GM12878 (cell line): ENCODE measurements at regions not wholly inside any gene's neighbourhood (a gene's known extent, or its start where the extent isn't known, plus 50 kb on each side); places are given as distances from the start of the nearest gene placed in this dataset.
"Not testable (repeated sequence)": the region's sequence is repeated elsewhere in the genome, so short reads cannot be mapped to it uniquely, and the experiment has no call there.

ENCODE experiments used
- ATAC-seq: fragments of 200-7000 bp; cut with Tn5 transposase; 3 replicates; pipeline ENCODE4 v1.9.1; 2020; ENCODE audit warnings: mild to moderate bottlenecking, moderate library complexity
- BruUV-seq: library from RNA; stranded (reverse); fragments of 400-500 nt; replicated peaks from 2 replicates; lab custom pipeline; 2021; lab: Mats Ljungman, UMichigan
- CTCF ChIA-PET: fragments of 300-600 bp; sonication (Branson Sonifier 250); formaldehyde crosslinking; extraction: SDS; loops from one replicate; lab custom pipeline; 2021; ENCODE audit warnings: inconsistent platforms; lab: Yijun Ruan, JAX
- POLR2A ChIA-PET: fragments of 350-600 bp; formaldehyde crosslinking; extraction: SDS; loops from one replicate; lab custom pipeline; 2021; ENCODE audit warnings: inconsistent platforms; lab: Charles Lee
- RAD21 ChIA-PET: fragments of 300-600 bp; sonication (Branson Sonifier 250); formaldehyde crosslinking; loops from one replicate; lab custom pipeline; 2023; ENCODE audit warnings: antibody characterized with exemption; ENCODE audit not compliant: unreplicated experiment; lab: Charles Lee
- SMC1A ChIA-PET: fragments of 300-600 bp; sonication (Branson Sonifier 250); formaldehyde crosslinking; loops from one replicate; lab custom pipeline; 2023; ENCODE audit not compliant: unreplicated experiment, uncharacterized antibody; lab: Charles Lee
- DNase-seq: peaks from one replicate; pipeline ENCODE4 v3.0.0-alpha.2; 2011; ENCODE audit warnings: low read depth, low spot score
- FAIRE-seq: peaks from 3 replicates; lab custom pipeline; 2011; peaks lifted over from hg19 to GRCh38; lab: Jason Lieb, UNC
- H2AFZ ChIP-seq: 2 replicates; pipeline ENCODE4 v1.6.0; 2011; ENCODE audit warnings: low read depth, low read length, control low read depth; ENCODE audit not compliant: control insufficient read depth
- H3K27ac ChIP-seq: 2 replicates; pipeline ENCODE4 v1.5.1; 2011; ENCODE audit warnings: control low read depth; ENCODE audit not compliant: control insufficient read depth, insufficient read depth
- H3K27me3 ChIP-seq, 2 experiments: replicated peaks in 1 of 2; 2 replicates each; pipeline versions ENCODE4 v1.6.0 to v1.6.1; 2011; ENCODE audit warnings: low read length in 1 of 2; ENCODE audit not compliant: control insufficient read depth in 2 of 2, insufficient read depth in 2 of 2
- H3K36me3 ChIP-seq, 2 experiments: 2 replicates each; pipeline ENCODE4 v1.5.1; 2011; ENCODE audit warnings: low read length in 1 of 2; ENCODE audit not compliant: control insufficient read depth in 2 of 2, insufficient read depth in 2 of 2
- H3K4me1 ChIP-seq: 2 replicates; pipeline ENCODE4 v1.6.1; 2011; ENCODE audit warnings: mild to moderate bottlenecking, low read length, moderate library complexity, mixed read lengths; ENCODE audit not compliant: control insufficient read depth, insufficient read depth
- H3K4me2 ChIP-seq: 2 replicates; pipeline ENCODE4 v1.6.0; 2011; ENCODE audit warnings: control low read depth; ENCODE audit not compliant: control insufficient read depth, insufficient read depth
- H3K4me3 ChIP-seq: fragments of 200-600 bp; sonication (generic); 2 replicates; pipeline ENCODE4 v1.5.1; 2016
- H3K79me2 ChIP-seq: 2 replicates; pipeline ENCODE4 v1.6.0; 2011; ENCODE audit warnings: low read length; ENCODE audit not compliant: control insufficient read depth, insufficient read depth
- H3K9ac ChIP-seq: 2 replicates; pipeline ENCODE4 v1.8.0; 2011; ENCODE audit warnings: low read length, control low read depth, mixed read lengths; ENCODE audit not compliant: control insufficient read depth, insufficient read depth
- H3K9me3 ChIP-seq: replicated peaks from 3 replicates; pipeline ENCODE4 v1.5.1; 2011; ENCODE audit warnings: mild to moderate bottlenecking, low read length; ENCODE audit not compliant: control insufficient read depth, insufficient read depth
- H4K20me1 ChIP-seq: 2 replicates; pipeline ENCODE4 v1.6.0; 2011; ENCODE audit not compliant: control insufficient read depth, insufficient read depth
- NKRF ChIP-seq: fragments of 450-650 bp; conservative IDR thresholded peaks from 2 replicates; pipeline ENCODE4 v1.6.1; 2017; ENCODE audit warnings: mild to moderate bottlenecking, moderate library complexity
- WGBS: methylation state at CpG from one replicate; pipeline ENCODE4 v1.1.6; 2016; ENCODE audit warnings: low lambda C conversion rate; ENCODE audit not compliant: insufficient replicate concordance, insufficient coverage; ENCODE audit errors: missing lambda C conversion rate; 5-methylcytosine and 5-hydroxymethylcytosine counted together
- in situ Hi-C: fragments of 300-500 bp; cut with MboI; formaldehyde crosslinking; loops from 9 replicates; pipeline ENCODE4 v1.14.3; 2018; ENCODE audit warnings: mixed read lengths
- intact Hi-C: fragments of 100-400 bp; cut with micrococcal nuclease; formaldehyde crosslinking; loops from one replicate; pipeline ENCODE4 v1.14.2; 2022; ENCODE audit not compliant: unreplicated experiment
- TF ChIP-seq, protein P1 (sequence below): fragments of 450-650 bp; IDR thresholded peaks from 2 replicates; pipeline ENCODE4 v1.6.1; 2017; ENCODE audit warnings: mild to moderate bottlenecking, moderate library complexity

DNA sequence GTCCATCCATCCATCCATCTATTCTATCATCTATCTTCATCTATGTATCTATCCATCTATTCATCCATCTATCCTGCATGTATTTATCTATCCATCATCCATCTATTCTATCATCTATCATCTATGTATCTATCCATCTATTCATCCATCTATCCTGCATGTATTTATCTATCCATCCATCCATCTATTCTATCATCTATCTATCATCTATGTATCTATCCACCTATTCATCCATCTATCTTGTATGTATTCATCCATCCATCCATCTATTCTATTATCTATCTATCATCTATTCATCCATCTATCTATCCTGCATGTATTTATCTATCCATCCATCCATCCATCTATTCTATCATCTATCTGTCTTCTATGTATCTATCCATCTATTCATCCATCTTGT is 65.9 kb upstream of the PPP2R3B start (continued):
- TF ChIP-seq, protein P1, sequence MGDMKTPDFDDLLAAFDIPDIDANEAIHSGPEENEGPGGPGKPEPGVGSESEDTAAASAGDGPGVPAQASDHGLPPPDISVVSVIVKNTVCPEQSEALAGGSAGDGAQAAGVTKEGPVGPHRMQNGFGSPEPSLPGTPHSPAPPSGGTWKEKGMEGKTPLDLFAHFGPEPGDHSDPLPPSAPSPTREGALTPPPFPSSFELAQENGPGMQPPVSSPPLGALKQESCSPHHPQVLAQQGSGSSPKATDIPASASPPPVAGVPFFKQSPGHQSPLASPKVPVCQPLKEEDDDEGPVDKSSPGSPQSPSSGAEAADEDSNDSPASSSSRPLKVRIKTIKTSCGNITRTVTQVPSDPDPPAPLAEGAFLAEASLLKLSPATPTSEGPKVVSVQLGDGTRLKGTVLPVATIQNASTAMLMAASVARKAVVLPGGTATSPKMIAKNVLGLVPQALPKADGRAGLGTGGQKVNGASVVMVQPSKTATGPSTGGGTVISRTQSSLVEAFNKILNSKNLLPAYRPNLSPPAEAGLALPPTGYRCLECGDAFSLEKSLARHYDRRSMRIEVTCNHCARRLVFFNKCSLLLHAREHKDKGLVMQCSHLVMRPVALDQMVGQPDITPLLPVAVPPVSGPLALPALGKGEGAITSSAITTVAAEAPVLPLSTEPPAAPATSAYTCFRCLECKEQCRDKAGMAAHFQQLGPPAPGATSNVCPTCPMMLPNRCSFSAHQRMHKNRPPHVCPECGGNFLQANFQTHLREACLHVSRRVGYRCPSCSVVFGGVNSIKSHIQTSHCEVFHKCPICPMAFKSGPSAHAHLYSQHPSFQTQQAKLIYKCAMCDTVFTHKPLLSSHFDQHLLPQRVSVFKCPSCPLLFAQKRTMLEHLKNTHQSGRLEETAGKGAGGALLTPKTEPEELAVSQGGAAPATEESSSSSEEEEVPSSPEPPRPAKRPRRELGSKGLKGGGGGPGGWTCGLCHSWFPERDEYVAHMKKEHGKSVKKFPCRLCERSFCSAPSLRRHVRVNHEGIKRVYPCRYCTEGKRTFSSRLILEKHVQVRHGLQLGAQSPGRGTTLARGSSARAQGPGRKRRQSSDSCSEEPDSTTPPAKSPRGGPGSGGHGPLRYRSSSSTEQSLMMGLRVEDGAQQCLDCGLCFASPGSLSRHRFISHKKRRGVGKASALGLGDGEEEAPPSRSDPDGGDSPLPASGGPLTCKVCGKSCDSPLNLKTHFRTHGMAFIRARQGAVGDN, result no peak
- no peak for TF ChIP-seq NKRF

DNA sequence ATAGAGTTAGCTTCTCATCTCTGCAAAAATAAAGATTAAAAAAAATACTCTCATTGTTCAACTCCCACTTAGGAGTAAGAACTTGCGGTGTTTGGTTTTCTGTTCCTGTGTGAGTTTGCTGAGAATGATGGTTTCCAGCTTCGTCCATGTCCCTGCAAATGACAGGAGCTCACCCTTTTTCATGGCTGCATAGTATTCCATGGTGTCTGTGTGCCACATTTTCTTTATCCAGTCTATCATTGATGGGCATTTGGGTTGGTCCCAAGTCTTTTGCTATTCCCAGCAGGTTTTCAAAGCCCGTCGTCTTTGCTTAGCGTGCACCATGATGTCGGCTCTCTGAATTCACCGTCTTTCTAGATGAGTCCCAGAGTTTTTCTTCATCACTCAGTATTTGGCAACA is 67.8 kb upstream of the PPP2R3B start:
- SMC1A ChIA-PET, RAD21 ChIA-PET, POLR2A ChIA-PET: not testable (repeated sequence)

More for the DNA sequence above, 67.8 kb upstream of the PPP2R3B start:
- ATAC-seq, H4K20me1 ChIP-seq, H3K4me1 ChIP-seq, BruUV-seq, H3K27ac ChIP-seq, H3K36me3 ChIP-seq, H3K79me2 ChIP-seq, H3K4me2 ChIP-seq, CTCF ChIA-PET, H3K27me3 ChIP-seq, H3K9ac ChIP-seq, H3K4me3 ChIP-seq, intact Hi-C loops, DNase-seq, in situ Hi-C loops, FAIRE-seq, H3K9me3 ChIP-seq, H2AFZ ChIP-seq: not testable (repeated sequence)
- WGBS, result 81% methylated on average over 7 of the region's 7 CpGs
